Dedifferentiated amniotic fluid mesenchymal stem cell (primary cell): ENCODE measurements at regions not wholly inside any gene's neighbourhood (a gene's known extent, or its start where the extent isn't known, plus 50 kb on each side); places are given as distances from the start of the nearest gene placed in this dataset.
"Not testable (repeated sequence)": the region's sequence is repeated elsewhere in the genome, so short reads cannot be mapped to it uniquely, and the experiment has no call there.

ENCODE experiments used
- DNase-seq: peaks from one replicate; pipeline ENCODE4 v3.0.0-alpha.2; 2016; ENCODE audit errors: extremely low spot score

DNA sequence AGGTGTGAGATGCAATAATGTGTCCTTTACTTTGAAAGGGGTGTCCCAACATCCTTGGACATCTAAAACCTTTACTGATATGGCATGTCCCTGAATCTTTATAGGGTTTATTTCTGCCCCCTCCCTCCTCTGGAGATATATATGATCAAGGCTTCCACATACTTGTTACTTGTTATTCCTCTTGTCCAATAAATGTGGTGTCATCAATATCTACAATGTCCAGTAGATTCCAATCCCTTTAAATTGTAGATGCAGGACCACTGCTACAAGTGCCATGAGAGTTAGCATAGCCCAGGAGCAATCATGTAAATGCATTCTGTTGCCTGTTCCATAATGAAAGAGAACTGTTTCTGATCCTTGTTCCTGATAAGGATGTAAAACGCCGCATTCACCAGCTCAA is 479.7 kb upstream of the MEIS1 start:
- DNase-seq: no peak

DNA sequence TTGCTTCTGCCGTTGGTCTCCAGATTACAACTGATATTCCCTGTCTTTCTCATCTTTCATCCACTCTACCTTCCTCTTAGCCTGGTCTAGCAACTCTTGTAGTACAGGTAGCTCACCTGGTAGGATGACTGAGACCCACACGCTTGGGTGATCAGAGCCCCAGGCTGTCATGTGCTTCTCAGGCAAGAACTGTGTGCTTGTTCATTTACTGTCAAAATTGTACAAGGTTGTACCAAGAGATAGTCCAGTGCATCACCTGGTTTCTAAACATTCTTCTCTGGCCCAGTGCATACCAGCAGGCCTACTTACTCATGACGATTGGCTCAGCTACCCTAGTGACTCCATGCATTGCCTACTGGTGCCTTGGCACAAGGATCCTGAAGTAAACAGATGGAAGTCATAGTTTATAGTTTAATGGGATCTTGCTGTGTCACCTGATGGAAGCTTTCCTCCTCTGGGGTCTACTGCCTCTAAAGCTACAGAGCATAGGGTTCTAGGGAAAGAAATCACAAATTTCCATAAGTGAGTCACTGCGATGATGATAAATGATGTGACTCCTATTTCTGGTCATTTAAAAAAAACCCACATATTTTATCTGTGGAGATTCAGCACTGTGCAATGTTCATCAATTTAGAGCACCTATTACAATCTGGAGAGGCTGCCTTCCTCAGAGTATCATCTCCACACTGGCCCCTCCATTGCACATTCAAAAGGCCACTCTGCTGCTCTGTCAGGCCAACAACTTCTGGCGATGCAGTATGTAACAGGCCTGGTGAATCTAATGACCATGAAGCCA is 481.8 kb upstream of the MEIS1 start:
- DNase-seq: no peak

DNA sequence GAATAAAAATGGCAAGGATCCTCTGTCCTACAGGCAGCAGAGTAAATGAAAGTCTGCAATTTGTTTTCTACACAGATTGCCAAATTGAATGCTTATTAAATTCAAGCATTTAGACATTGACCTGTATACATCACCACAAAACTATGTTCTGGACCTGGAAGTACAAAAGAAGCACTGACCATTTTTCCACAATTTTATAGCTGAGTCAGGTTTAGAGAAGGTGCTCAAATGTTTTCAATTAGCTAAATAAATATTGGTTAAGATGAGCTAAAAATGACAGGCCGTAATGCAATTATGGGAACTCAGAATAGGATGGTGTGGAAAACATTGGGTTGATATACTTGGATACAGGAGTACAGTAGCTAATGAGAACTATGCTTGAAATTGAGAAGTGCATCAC is 490.7 kb upstream of the MEIS1 start:
- DNase-seq: no peak

DNA sequence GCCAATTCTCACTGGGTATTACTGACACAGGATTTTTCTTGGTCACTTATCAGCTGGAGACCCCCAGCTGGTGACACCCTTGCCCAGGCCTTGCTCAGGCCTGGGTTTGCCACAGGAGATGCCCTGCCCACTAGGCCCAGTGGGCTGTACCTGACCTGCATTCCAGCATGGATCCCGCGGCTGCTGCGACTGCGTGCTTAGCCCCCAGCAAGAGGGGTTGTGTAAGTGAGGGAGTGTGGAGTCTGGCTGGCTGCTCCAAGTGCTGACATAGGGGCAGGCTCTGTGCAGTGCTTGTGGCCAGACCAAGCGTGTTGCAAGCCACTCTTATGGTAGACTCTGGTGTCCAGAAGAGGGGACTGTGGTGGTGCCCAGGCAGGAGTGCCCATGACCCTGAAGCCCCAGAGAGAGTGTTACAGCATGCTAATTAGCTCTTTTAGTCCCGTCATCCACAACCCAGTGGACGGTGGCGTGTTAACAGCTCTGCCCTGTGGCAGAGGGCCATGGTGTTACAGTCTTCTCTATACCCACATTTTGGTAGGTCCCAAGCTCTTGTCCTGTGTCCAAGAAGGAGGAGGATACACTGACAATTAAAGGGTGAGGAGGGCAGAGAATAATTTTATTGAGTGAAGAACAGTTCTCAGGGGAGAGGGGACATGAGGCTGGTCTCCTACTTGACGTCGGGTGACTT is 491.7 kb upstream of the MEIS1 start:
- DNase-seq: no peak

DNA sequence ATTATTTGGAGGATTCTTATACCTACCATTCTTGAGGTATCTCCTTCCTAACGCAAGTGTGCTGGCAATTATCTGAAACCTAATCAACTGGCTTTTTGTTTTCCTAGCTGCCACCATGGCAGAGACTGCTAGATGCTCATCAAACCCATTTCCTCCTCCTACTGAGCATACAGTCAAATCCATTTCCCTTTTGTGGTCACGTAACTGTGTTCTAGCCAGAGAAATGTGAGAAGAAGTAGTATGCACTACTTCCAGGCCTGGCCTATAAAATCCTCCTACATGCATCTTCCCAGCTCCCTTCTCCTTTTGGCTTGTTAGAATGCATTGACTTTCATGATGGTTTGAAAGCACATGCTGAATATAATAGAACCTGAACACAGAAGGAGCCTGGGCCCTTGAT is 494.1 kb upstream of the MEIS1 start:
- no peak for DNase-seq

DNA sequence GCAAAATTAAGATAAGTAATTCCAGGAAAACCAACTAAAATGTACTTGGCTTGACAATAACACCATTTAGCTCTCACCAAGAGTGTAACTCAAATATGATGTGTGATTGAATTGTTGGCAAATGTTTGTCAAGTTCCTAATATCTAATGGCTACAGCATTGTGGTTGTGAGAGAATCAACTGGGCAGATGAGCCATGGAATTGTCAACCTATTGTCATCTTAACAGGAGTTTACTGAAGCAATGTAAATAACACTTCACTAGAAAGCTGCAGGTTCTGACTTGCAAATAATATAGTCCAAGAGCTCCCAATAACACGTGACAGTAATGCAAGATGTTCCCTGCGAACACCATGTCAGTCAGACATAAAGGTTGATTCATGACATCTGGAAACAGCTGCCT is 495.2 kb upstream of the MEIS1 start:
- no peak for DNase-seq

DNA sequence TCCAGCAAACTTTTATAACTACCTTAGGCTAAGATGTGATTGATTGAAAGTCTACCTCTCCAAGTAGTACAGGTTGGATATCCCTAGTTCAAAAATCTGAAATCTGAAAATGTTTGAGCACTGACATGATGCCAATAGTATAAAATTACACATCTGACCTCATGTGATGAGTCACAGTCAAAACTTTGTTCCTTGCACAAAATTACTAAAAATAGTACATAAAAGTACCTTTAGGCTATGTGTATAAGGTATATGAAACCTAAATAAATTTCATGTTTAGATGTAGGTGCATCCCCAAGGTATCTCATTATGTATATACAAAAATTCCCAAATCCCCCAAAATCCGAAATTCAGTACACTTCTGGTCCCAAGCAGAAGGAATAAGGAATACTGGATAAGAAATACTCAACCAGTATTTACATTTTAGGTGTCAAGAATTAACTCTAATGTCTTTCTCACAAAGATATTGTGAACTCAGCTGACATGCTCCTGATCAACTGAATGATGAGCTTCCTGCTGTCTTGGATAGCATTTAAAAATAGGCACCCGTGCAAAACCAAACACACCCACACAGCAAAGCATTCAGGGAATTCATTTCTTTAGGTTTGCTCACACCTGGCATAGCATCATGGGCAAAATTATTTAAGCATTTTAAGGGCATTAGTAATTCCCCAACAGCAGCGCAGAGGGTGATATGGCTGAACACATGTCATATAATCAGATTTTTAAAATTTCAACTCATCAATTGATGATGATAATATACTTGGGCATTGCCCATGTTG is 497.4 kb upstream of the MEIS1 start:
- DNase-seq: no peak

DNA sequence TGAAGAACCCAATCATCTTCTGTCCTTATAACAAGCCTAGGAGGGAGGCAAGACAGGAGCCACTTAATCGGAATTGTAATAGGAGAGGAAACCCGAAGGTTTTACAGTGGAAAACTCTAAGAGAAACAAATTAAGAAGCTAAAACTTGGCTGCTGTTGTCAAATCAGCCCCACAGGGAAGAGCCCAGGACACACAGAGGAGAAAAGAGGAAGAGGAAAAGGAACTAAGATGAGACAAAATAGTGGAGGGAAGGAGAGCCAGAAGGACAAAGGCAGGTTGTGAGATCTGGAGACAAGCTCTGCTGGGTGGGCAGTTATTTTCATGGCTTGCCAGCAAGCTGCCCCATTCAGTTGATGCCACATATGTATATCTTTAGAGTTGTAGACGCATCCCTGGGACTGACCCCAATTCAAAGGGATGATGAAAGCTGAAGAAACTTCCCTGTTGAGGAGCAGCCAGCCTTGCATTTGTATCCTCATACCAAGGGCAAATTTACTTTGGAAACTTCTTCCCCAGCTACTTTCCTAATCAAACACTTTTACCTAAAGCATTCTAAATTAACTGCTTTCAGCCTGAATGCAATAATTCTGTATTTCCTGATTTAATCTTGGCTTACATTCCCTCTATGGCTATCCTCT is 499.8 kb upstream of the MEIS1 start:
- no peak for DNase-seq

DNA sequence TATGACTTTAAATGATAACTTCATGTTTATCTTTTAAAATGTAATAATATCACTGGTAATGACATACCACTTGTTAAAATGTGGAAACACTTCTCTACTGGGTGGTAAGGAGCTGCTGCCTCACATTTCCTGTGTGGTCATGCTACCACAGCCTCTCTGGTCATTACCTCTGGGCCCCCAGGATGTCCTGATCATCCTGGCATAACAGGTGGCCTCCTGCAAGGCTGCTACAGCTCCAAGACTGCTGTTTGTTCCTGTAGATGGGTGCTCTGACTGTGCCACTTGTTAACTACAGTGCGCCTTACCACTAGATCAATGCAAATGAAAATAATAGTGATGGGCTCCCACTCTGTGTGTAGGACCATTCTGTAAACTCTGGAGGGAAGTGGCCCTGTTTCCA is 500.2 kb upstream of the SPRED2 start:
- DNase-seq: no peak

DNA sequence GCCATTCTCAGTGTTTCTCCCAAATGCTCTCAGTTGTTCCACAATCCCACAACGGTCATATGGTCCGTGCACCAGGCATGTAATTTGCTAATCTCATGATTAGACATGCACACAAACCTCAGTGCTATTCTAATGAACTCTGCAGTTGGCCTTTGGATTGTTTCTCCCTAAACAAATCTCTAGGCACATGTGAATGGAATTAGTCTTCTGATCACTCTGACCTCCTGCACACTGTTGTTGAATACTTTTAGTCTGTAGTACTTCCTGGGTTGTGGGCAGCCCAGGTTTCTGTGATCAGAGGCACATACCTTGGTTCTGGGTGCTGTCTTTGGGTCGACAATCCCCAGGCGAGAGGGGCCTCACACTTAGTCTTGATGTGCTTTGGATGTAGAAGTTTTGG is 498.7 kb upstream of the SPRED2 start:
- DNase-seq: no peak

DNA sequence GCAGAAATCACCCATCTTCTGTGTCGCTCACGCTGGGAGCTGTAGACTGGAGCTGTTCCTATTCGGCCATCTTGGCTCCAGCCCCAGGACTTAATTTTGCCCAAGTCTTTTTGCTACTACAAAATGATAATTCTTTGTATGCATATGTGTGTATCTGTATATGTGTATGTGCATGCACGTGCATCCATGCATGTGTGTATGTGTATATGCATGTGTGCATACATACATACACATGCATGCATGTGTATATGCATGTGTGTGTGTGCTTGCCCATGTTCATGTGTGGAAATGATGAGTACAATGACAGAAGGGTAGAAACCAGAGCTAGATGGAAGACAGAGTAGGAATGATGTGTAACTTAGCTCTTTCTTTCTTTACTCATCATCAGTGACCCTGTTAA is 497.9 kb upstream of the SPRED2 start:
- no peak for DNase-seq

DNA sequence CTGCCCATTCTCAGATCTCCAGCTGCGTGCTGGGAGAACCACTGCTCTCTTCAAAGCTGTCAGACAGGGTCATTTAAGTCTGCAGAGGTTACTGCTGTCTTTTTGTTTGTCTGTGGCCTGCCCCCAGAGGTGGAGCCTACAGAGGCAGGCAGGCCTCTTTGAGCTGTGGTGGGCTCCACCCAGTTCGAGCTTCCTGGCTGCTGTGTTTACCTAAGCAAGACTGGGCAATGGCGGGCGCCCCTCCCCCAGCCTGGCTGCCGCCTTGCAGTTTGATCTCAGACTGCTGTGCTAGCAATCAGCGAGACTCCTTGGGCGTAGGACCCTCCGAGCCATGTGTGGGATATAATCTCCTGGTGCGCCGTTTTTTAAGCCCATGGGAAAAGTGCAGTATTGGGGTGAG is 497.3 kb upstream of the SPRED2 start:
- not testable (repeated sequence) for DNase-seq

DNA sequence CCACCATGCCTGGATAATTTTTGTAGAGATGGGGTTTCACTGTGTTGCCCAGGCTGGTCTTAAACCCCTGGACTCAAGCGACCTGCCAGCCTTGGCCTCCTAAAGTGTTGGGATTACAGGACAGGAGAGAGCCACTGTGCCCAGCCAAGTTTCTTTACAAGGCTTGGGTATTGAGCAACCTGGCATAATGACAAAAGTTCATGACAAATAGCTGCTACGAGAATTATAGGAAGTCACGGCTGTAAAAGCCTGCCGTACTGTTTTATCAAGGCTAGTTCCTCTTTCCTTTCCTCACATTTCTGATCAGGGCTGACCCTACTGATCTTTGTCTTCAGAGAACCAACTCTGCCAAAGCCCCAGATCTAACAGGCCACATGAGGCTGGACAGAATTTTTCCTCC is 490.4 kb upstream of the SPRED2 start:
- DNase-seq: no peak

DNA sequence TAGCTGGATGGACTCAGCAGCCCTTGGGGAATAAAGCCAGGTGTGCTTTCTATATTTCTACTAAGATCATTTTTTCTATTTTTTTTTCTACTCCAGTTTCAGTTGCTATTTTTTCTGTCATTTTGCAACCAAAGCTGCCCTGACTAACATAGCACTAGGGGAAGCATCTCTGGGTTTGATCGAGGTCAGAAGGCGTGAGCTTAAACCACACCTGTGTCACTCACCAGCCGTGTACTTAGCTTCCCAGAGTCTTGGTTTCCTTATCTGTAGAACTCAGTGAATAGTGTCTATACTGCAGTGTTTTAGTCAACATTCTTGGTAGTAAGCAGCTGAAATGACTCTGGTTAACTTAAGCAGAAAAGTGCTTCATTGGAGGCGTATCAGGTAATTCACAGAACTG is 489.6 kb upstream of the SPRED2 start:
- DNase-seq: no peak

DNA sequence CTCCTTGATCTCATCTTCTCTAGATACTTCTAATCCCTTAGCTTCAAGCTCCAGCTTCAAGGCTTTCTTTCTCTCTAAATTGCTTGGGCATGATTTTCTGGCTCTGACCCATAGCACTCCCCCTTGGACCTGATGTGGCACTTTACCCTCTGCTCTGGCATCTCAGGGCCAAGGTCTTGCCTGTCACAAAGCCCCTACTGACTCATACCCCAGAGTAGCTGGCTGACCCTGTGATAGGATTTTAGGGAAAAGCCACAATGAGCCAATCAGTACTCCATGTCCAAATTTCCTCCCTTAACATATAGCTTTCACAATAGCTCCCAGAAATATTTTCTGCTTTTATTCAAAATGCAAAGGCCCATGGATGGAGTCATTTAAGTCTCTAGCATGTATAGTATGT is 488.7 kb upstream of the SPRED2 start:
- DNase-seq: no peak

DNA sequence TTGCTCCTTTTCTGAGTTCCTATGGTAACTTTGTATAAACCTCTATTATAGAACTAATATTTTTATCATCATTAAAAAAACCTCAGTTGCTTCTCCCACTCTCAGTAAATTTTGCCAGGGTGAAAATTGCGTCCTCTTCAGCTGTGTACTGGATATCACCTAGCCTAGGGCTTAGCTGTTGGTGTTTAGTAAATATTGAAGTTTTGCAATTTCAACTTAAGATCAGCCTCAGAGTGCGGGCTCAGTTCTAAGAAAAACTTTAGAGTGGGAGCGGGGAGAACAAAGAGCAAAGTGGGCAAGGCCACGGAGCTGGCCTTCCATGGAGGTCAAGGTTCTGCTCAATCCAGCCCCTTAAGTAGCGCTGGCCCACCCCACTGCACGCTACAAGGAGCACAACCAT is 488.3 kb upstream of the SPRED2 start:
- DNase-seq: no peak

DNA sequence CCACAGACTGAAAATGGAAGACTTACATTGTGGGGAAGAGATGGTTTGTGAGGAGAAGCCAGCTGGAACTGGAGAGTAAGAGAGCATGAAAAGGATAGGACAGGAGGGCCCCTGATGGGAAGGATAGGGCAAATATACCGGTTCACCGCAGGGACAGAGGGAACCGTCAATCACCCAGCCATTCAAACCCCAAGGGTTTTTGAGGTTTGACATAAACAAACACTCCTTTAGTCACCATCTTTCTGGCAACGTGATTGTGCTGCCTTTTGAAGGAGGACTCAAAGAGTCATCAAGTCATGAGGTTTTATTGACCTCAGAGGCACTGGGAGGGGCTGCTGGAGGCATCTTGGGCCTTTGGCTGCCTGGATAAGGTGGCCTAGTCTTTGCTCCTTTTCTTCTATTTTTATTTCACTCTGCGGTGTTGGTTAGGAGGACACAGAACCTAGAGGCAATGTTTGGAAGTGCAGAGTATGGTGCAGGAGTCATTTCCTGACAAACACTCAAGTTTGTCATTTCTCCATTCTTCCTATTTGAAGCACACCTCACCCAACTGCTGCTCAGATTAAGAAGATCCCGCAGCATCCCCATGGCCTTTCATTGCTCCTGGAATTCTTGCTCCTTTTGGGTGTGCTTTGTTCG is 487.3 kb upstream of the SPRED2 start:
- DNase-seq: no peak

DNA sequence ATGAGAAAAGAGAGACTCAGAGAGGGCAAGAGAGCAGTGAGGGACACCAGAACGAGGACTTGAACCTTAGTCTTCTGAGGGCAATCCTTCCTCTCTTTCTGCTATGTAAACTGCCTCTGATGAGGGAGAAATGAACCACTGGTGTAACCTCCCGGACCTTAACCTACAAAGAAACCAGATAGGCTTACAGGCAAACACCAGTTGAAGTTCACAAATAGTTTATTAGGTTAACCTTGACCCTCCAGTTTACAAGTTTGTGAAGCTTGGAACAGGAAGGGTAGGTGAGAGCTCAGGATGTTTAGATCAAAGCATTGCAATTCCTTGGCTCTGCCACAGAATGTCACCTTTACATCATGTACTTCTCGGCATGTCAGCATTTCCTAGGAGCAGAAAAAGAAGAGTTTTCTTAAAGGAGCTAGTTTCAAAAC is 486.4 kb upstream of the SPRED2 start:
- no peak for DNase-seq

DNA sequence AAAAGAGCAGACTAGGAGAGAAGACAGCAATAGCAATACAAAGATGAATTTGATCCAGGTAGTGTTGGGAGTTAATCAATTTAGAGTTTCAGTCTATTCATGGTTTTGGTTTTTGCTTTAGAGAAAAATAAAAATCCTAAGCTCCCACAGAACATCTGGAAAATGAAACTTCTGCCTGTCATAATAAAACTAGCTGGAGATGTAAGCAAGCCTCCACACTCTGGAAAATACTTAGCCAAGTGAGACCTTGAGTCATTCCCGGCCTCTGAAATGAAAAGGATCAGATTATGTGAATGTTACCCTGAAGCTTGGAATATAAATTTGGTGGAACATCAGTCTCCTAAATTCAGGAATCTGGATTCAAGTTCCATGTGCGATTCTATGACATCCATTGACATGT is 485.6 kb upstream of the SPRED2 start:
- no peak for DNase-seq

DNA sequence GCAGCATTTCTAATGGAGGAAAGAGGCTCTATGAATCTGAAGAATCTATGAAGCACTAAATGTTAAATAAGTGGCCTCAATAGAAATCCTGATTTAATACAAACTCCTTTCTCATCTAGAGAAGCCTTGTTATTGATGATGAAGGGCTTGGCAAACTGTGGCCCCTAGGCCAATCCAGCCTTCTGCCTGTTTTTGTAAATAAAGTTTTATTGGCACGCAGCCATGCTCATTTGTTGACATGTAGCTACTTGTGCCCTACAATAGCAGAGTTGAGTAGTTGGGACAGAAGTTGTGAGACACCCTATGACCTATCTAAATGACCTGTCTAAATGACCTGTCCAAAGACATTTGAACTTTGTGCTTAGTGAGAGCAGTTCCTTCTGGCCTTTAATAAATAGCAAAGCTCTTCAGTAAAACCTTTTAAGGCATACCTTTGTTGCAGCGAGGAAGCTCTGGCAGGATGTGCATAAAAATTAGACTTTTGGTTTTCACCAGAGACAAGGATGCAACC is 484.4 kb upstream of the SPRED2 start:
- peak; percentile 11 for DNase-seq

DNA sequence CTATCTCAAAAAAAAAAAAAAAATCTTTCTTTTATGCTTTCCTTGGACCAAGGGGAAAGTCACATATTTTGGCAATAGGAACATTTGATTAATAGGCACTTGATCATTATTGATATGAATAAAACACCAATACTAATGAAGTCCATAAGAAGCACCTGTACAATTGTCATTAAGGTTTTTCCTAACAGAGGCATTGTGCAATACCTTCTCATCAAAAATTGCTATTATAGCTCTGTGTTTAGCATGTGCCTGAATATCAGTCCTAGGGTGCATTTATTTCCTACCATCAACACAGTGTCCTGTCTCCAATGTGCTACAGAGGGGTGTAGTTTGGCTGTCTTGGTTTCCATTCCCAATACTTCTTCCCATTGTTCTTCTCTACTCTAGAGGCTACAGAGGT is 483.8 kb upstream of the SPRED2 start:
- DNase-seq: no peak

DNA sequence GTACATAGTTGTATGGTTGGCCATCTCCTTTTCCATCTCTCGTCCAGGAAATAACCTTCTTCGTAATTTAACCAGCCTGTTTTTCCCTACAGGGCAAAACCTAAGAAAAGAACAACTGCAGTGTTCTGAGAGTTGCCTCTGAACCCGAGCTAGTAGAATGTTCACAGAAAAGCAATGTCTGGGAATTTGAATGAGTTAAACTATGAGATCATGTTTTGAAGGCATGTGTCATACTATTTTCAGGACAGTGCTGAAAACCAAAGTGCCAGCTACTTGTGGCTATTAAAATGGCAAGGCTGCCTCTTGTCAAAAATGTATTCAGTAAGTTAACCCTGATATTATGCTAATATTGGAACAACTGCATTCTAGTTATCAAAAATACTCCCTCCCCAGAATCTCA is 482.9 kb upstream of the SPRED2 start:
- DNase-seq: no peak
